ENCODE measurements at regions not wholly inside any gene's neighbourhood (a gene's known extent, or its start where the extent isn't known, plus 50 kb on each side); places are given as distances from the start of the nearest gene placed in this dataset.

DNA sequence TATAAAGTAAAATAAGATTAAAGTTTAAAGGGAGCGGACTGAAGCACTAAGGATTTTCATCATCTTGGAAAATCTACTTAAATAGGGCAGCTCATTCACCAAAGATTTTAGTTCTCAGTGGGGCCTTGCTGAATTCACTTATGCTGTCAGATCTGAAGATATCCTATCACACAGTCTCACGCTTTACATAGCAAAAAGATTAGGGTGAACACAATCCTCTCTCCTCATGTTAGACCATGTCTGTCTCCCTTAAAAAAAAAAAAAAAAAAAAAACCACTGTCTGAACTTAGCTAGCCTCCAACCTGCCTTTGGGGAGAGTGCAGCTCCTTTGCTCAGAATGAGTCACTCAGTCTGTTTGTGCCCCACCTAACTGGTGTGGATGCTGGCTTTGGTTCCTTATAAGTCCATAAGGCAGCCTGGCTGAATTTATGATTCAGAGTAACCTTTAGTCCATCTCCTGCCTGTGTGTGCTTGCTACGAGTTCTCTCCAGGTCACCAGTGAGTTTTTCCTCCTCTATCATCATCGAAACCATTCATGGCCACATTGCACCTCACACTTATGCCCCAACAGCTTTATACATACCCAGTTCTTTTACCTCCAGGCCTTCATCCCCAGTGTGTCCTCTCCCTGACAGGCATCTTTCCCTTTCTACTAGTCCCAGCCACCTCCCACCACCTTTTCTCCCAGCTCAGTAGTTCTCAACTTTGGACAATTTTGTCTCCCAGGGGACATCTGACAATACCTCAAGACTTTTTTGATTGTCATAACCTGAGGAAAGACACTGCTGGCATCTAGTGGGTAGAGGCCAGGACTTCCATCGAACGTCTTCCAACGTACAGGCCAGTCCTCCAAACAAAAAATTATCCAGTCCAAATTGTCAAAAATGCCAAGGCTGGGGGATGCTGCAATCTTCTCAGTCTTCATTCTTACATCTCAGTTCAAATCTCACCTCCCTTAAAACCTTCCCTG, 220.7 kb upstream of the EMCN start:
- Histone ChIP-seq H2AFZ (ENCODE audit: low read depth, low read length, poor library complexity, severe bottlenecking) (peak overlapping the region; percentile 95), H3K27ac (ENCODE audit: low read depth, low read length) (peak overlapping the region; percentile 23), H3K4me2 (ENCODE audit: low read length) (peak overlapping the region; percentile 57), H3K79me2 (ENCODE audit: insufficient read depth, low read length) (no peaks in the 10 kb centered on the region), H4K20me1 (ENCODE audit: insufficient read depth) (no peaks in the 10 kb centered on the region), H3K4me1 (ENCODE audit: control insufficient read depth in 1 of 2, insufficient read depth in 2 of 2, low read length in 2 of 2) (peaks cover 12 to 25% of the 10 kb centered on the region in 2 experiments), H3K4me3 (replicated peaks in 1 of 2; ENCODE audit: low read depth in 1 of 2, low read length in 2 of 2) (peak overlapping the region in 1 of 2 experiments; percentile 4; a peak in 1 of 4 replicates), H3K9me2 (ENCODE audit: insufficient read depth) (no peaks in the 10 kb centered on the region), H3K27me3 (ENCODE audit: insufficient read depth, low read length) (no peaks in the 10 kb centered on the region), H3K9me3 (ENCODE audit: control insufficient read depth in 1 of 2, insufficient read depth in 1 of 2, low read depth in 1 of 2, low read length in 2 of 2) (peaks cover 0 to 6% of the 10 kb centered on the region in 2 experiments; a peak in 2 of 4 replicates), H3K36me3 (ENCODE audit: control insufficient read depth in 1 of 2, insufficient read depth in 2 of 2, low read length in 2 of 2) (peaks cover 0 to 4% of the 10 kb centered on the region in 2 experiments; a peak in 1 of 4 replicates), H3K9ac (ENCODE audit: low read length) (no peak overlapping the region)
- POLR2A ChIA-PET: interaction anchor here (0.6 to 2.1 kb wide), 4 partner anchors 9 to 1501 kb away, joined by 3 to 5 read pairs (median 4); no protein-coding TSS in a partner anchor
- RAD21 ChIA-PET (ENCODE audit: low non-redundant PET in 1 of 2, low total read pairs in 2 of 2, uncharacterized antibody in 2 of 2, unreplicated experiment in 2 of 2): interaction anchor here in 1 of 2 experiments (0.5 kb wide), 1 partner anchor 226 kb away, joined by 3 read pairs; no protein-coding TSS in a partner anchor
- CTCF ChIA-PET: interaction anchor here (0.6 to 2.1 kb wide), 4 partner anchors 318 to 741 kb away, joined by 3 to 12 read pairs (median 8); no protein-coding TSS in a partner anchor
- BruUV-seq (replicated peaks): no TSS peak
- peak; percentile 93 for ATAC-seq
- DNase-seq (ENCODE audit: low read depth, low spot score): peak; percentile 79
- intact Hi-C loops (cut with micrococcal nuclease): loop anchor here (2.0 kb wide), 2 partner anchors 318 to 646 kb away; no protein-coding TSS in a partner anchor
- TF ChIP-seq POLR2A (IDR thresholded peaks at IDR 0.05; ENCODE audit: borderline replicate concordance, extremely low read depth, insufficient read depth, insufficient read length) (no peak), RAD21 (IDR thresholded peaks at IDR 0.05; ENCODE audit: low read depth) (peak; percentile 47), YY1 (IDR thresholded peaks at IDR 0.05; ENCODE audit: extremely low read depth, insufficient replicate concordance, low read depth, low read length) (no peak), ZNF274 (IDR thresholded peaks at IDR 0.05; ENCODE audit: low read depth, low read length) (no peak), EGR1 (IDR thresholded peaks at IDR 0.05; ENCODE audit: low read depth) (no peak), CBX3 (IDR thresholded peaks at IDR 0.05; ENCODE audit: low read depth) (peak; percentile 82), EZH2 (IDR thresholded peaks at IDR 0.05) (no peak), ZFX (IDR thresholded peaks at IDR 0.05) (no peak), POLR2AphosphoS5 (IDR thresholded peaks at IDR 0.05; ENCODE audit: low read depth, low read length) (no peak), CEBPB (IDR thresholded peaks at IDR 0.05; ENCODE audit: low read depth) (no peak), EZH2phosphoT487 (IDR thresholded peaks at IDR 0.05; ENCODE audit: borderline replicate concordance) (no peak), JUND (IDR thresholded peaks at IDR 0.05) (peak; percentile 76), SP1 (IDR thresholded peaks at IDR 0.05; ENCODE audit: low read depth) (peak; percentile 73), SIN3A (IDR thresholded peaks at IDR 0.05; ENCODE audit: low read depth) (no peak)
- TF ChIP-seq, protein P1, sequence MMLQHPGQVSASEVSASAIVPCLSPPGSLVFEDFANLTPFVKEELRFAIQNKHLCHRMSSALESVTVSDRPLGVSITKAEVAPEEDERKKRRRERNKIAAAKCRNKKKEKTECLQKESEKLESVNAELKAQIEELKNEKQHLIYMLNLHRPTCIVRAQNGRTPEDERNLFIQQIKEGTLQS (IDR thresholded peaks at IDR 0.05): no peak
- TF ChIP-seq, protein P2, sequence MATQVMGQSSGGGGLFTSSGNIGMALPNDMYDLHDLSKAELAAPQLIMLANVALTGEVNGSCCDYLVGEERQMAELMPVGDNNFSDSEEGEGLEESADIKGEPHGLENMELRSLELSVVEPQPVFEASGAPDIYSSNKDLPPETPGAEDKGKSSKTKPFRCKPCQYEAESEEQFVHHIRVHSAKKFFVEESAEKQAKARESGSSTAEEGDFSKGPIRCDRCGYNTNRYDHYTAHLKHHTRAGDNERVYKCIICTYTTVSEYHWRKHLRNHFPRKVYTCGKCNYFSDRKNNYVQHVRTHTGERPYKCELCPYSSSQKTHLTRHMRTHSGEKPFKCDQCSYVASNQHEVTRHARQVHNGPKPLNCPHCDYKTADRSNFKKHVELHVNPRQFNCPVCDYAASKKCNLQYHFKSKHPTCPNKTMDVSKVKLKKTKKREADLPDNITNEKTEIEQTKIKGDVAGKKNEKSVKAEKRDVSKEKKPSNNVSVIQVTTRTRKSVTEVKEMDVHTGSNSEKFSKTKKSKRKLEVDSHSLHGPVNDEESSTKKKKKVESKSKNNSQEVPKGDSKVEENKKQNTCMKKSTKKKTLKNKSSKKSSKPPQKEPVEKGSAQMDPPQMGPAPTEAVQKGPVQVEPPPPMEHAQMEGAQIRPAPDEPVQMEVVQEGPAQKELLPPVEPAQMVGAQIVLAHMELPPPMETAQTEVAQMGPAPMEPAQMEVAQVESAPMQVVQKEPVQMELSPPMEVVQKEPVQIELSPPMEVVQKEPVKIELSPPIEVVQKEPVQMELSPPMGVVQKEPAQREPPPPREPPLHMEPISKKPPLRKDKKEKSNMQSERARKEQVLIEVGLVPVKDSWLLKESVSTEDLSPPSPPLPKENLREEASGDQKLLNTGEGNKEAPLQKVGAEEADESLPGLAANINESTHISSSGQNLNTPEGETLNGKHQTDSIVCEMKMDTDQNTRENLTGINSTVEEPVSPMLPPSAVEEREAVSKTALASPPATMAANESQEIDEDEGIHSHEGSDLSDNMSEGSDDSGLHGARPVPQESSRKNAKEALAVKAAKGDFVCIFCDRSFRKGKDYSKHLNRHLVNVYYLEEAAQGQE (IDR thresholded peaks at IDR 0.05; ENCODE audit: low read depth): no peak
- TF ChIP-seq, protein P3, sequence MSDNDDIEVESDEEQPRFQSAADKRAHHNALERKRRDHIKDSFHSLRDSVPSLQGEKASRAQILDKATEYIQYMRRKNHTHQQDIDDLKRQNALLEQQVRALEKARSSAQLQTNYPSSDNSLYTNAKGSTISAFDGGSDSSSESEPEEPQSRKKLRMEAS (IDR thresholded peaks at IDR 0.05): peak; percentile 11; the same call in 1 of the 2 replicates
- TF ChIP-seq, protein P4, sequence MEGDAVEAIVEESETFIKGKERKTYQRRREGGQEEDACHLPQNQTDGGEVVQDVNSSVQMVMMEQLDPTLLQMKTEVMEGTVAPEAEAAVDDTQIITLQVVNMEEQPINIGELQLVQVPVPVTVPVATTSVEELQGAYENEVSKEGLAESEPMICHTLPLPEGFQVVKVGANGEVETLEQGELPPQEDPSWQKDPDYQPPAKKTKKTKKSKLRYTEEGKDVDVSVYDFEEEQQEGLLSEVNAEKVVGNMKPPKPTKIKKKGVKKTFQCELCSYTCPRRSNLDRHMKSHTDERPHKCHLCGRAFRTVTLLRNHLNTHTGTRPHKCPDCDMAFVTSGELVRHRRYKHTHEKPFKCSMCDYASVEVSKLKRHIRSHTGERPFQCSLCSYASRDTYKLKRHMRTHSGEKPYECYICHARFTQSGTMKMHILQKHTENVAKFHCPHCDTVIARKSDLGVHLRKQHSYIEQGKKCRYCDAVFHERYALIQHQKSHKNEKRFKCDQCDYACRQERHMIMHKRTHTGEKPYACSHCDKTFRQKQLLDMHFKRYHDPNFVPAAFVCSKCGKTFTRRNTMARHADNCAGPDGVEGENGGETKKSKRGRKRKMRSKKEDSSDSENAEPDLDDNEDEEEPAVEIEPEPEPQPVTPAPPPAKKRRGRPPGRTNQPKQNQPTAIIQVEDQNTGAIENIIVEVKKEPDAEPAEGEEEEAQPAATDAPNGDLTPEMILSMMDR (IDR thresholded peaks at IDR 0.05 in 2 of 3, conservative IDR thresholded peaks at IDR 0.05 in 1 of 3; ENCODE audit: borderline replicate concordance in 1 of 3, insufficient read depth in 1 of 3, low read depth in 2 of 3, low read length in 2 of 3): peak in 2 of 3 experiments; percentile 7 to 28; a peak in 2 of 6 replicates
